ENCODE measurements at regions not wholly inside any gene's neighbourhood (a gene's known extent, or its start where the extent isn't known, plus 50 kb on each side); places are given as distances from the start of the nearest gene placed in this dataset.
"Not testable (repeated sequence)": the region's sequence is repeated elsewhere in the genome, so short reads cannot be mapped to it uniquely, and the experiment has no call there.

- H3K4me2 ChIP-seq (ENCODE audit: low read length) = no peak overlapping the region
- no peaks in the 10 kb centered on the region for H3K79me2 ChIP-seq (ENCODE audit: insufficient read depth, low read length)
- no peaks in the 10 kb centered on the region for H4K20me1 ChIP-seq (ENCODE audit: insufficient read depth)
- H3K27ac ChIP-seq (ENCODE audit: low read depth, low read length) = no peak overlapping the region
- no peak overlapping the region for H2AFZ ChIP-seq (ENCODE audit: low read depth, low read length, poor library complexity, severe bottlenecking)
- no peak for TF ChIP-seq JUND (IDR thresholded peaks at IDR 0.05)
- TF ChIP-seq TCF7L2 (IDR thresholded peaks at IDR 0.05; ENCODE audit: borderline replicate concordance, extremely low read depth, insufficient read depth, insufficient read length) = no peak
- no peak for TF ChIP-seq ELF1 (IDR thresholded peaks at IDR 0.05; ENCODE audit: borderline replicate concordance, low read depth)
- TF ChIP-seq SRF (IDR thresholded peaks at IDR 0.05; ENCODE audit: low read depth) = no peak
- TF ChIP-seq SIN3A (IDR thresholded peaks at IDR 0.05; ENCODE audit: low read depth) = no peak
- TF ChIP-seq YY1 (IDR thresholded peaks at IDR 0.05; ENCODE audit: extremely low read depth, insufficient replicate concordance, low read depth, low read length) = no peak
- no peak for TF ChIP-seq POLR2A (IDR thresholded peaks at IDR 0.05; ENCODE audit: borderline replicate concordance, extremely low read depth, insufficient read depth, insufficient read length)
- no peak for TF ChIP-seq RAD21 (IDR thresholded peaks at IDR 0.05; ENCODE audit: low read depth)
- no peak for TF ChIP-seq CEBPB (IDR thresholded peaks at IDR 0.05; ENCODE audit: low read depth)
- no peak for TF ChIP-seq MAX (IDR thresholded peaks at IDR 0.05)
- TF ChIP-seq ZBTB33 (IDR thresholded peaks at IDR 0.05; ENCODE audit: extremely low read depth, insufficient replicate concordance, low read length) = no peak
- no peak for TF ChIP-seq ZNF274 (IDR thresholded peaks at IDR 0.05; ENCODE audit: low read depth, low read length)
- TF ChIP-seq EZH2phosphoT487 (IDR thresholded peaks at IDR 0.05; ENCODE audit: borderline replicate concordance) = no peak
- no peak for TF ChIP-seq EGR1 (IDR thresholded peaks at IDR 0.05; ENCODE audit: low read depth)
- no peak for TF ChIP-seq ZFX (IDR thresholded peaks at IDR 0.05)
- intact Hi-C loops (cut with micrococcal nuclease) = no loop called here
- H3K27me3 ChIP-seq (ENCODE audit: insufficient read depth, low read length) = no peaks in the 10 kb centered on the region
- BruUV-seq (replicated peaks) = no TSS peak
- CTCF ChIA-PET = no interaction called here
- H3K36me3 ChIP-seq (ENCODE audit: control insufficient read depth in 1 of 2, insufficient read depth in 2 of 2, low read length in 2 of 2) = no peaks in the 10 kb centered on the region
- POLR2A ChIA-PET = no interaction called here
- DNase-seq (ENCODE audit: low read depth, low spot score) (no peak), ATAC-seq (no peak)
- no peaks in the 10 kb centered on the region for H3K4me1 ChIP-seq (ENCODE audit: control insufficient read depth in 1 of 2, insufficient read depth in 2 of 2, low read length in 2 of 2)
- no peak overlapping the region for H3K9ac ChIP-seq (ENCODE audit: low read length)
- H3K9me3 ChIP-seq (ENCODE audit: control insufficient read depth in 1 of 2, insufficient read depth in 1 of 2, low read depth in 1 of 2, low read length in 2 of 2) = no peaks in the 10 kb centered on the region
- RAD21 ChIA-PET (ENCODE audit: low non-redundant PET in 1 of 2, low total read pairs in 2 of 2, uncharacterized antibody in 2 of 2, unreplicated experiment in 2 of 2) = no interaction called here
- no peak overlapping the region for H3K4me3 ChIP-seq (replicated peaks in 1 of 2; ENCODE audit: low read depth in 1 of 2, low read length in 2 of 2)
- no peaks in the 10 kb centered on the region for H3K9me2 ChIP-seq (ENCODE audit: insufficient read depth)
These were observed 128.4 kb upstream of the CEP126 start for GRCh38 chr11:101786421-101786820.

- H3K4me1 ChIP-seq (ENCODE audit: control insufficient read depth in 1 of 2, insufficient read depth in 2 of 2, low read length in 2 of 2); intact Hi-C loops (cut with micrococcal nuclease); BruUV-seq (replicated peaks); DNase-seq (ENCODE audit: low read depth, low spot score); H4K20me1 ChIP-seq (ENCODE audit: insufficient read depth); H2AFZ ChIP-seq (ENCODE audit: low read depth, low read length, poor library complexity, severe bottlenecking); H3K36me3 ChIP-seq (ENCODE audit: control insufficient read depth in 1 of 2, insufficient read depth in 2 of 2, low read length in 2 of 2); H3K27me3 ChIP-seq (ENCODE audit: insufficient read depth, low read length); POLR2A ChIA-PET; H3K4me3 ChIP-seq (replicated peaks in 1 of 2; ENCODE audit: low read depth in 1 of 2, low read length in 2 of 2); H3K4me2 ChIP-seq (ENCODE audit: low read length); RAD21 ChIA-PET (ENCODE audit: low non-redundant PET in 1 of 2, low total read pairs in 2 of 2, uncharacterized antibody in 2 of 2, unreplicated experiment in 2 of 2); ATAC-seq; H3K79me2 ChIP-seq (ENCODE audit: insufficient read depth, low read length); H3K9me2 ChIP-seq (ENCODE audit: insufficient read depth); H3K27ac ChIP-seq (ENCODE audit: low read depth, low read length); H3K9me3 ChIP-seq (ENCODE audit: control insufficient read depth in 1 of 2, insufficient read depth in 1 of 2, low read depth in 1 of 2, low read length in 2 of 2); H3K9ac ChIP-seq (ENCODE audit: low read length); CTCF ChIA-PET: not testable (repeated sequence)
These were observed 135.6 kb upstream of the CEP126 start for GRCh38 chr11:101779167-101779566.
